ENCODE measurements at regions not wholly inside any gene's neighbourhood (a gene's known extent, or its start where the extent isn't known, plus 50 kb on each side); places are given as distances from the start of the nearest gene placed in this dataset.

DNA sequence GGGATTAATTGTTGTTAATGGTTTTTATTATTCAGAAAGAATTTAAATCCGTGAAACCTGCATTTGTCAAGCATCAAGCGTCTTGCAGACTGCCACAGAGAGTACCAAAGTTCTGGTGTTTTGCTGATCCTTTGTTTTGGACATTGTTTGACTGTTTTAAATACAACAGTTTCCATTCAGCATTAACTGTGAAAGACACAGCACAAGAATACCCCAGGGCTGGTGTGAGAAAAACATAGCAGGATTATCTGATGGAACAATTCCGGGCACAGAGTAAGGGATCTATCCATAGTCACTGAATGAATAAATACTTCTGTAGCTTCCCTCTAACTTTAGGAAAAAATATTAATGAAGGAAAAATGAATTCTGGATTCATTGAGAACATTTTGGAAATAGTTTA lies 202.3 kb downstream of the LTN1 start:
- DNase-seq (ENCODE audit: low read depth in 2 of 2, low spot score in 1 of 2) = no peak

DNA sequence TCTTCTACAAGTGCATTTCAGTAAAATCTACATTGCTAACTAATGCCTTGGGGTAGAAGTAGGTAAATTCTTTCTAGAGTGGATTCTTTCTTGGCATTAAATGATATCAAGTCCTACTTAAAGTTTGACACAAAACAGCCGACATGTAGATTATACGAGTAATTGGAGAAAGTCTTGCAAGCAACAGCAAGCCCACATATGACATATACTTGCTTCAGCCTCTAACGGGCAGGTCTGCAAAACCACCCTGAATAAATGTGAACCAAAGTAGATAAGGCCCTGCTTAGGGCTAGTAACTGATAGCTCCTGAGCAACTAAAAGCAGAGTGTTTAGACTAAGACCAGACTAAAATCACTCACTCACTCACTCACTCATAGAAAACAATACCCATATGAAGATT lies 203.2 kb downstream of the LTN1 start:
- no peak for DNase-seq (ENCODE audit: low read depth in 2 of 2, low spot score in 1 of 2)

DNA sequence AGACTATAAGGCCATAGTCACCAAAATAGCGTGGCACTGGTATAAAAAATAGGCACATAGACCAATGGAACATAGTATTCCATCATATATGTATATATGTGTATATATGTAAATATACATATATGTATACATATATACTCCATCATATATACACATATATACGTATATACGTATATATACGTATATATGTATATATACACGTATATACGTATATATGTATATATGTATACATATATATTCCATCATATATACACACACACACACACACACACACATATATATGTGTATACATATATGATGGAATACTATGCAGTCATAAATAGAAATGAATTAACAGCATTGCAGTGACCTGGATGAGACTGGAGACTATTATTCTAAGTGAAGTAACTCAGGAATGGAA lies 204.6 kb downstream of the LTN1 start:
- no peak for DNase-seq (ENCODE audit: low read depth in 2 of 2, low spot score in 1 of 2)

DNA sequence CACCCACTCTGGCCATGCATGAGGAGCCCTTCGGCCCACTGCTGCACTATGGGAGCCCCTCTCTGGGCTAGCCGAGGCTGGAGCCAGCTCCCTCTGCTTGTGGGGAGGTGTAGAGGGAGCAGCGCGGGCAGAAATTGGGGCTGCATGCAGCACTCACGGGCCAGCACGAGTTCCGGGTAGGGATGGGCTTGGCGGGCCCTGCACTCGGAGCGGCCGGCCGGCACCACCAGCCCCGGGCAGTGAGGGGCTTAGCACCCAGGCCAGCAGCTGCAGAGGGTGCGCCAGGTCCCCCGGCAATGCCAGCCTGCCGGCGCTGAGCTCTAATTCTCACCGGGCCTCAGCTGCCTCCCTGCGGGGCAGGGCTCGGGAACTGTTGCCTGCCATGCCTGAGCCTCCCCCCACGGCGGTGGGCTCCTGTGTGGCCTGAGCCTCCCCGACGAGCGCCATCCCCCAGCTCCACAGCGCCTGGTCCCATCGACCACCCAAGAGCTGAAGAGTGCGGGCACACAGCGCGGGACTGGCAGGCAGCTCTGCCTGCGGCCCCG lies 209.0 kb downstream of the LTN1 start:
- no peak for DNase-seq (ENCODE audit: low read depth in 2 of 2, low spot score in 1 of 2)

DNA sequence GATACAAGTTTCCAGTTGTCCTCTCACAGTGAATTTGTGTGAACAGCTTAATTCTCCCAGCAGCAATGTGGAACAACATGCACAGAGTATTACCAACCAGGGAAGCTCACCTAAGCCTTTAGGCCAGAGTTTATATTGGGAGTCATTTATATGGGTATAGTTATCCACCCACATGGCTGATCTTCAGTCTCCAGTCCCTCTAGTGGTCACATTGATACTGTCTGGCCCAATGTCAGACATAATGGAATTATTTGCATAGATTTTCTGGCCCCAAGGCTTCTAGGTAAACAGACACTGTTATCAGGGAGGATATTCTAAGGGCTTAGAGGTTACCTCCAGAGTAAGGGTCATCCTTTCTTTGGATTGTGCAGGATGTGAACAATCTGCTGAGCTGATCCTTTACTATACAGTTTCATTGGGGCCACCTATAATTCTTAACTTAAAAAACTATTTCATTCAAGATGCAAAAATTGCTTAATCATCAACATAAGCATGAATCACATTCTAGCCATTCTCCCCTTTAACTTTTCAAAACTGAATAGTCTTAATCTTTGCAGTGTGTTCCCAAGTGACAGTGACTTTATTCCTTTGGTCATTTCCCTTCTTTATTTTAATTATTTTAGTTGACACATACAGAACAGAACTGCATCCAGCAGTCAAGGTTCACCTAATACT lies 210.9 kb downstream of the LTN1 start:
- no peak for DNase-seq (ENCODE audit: low read depth in 2 of 2, low spot score in 1 of 2)

GRCh38 chr21:28779914-28780313 lies 212.8 kb downstream of the LTN1 start:
- no peak for DNase-seq (ENCODE audit: low read depth in 2 of 2, low spot score in 1 of 2)

DNA sequence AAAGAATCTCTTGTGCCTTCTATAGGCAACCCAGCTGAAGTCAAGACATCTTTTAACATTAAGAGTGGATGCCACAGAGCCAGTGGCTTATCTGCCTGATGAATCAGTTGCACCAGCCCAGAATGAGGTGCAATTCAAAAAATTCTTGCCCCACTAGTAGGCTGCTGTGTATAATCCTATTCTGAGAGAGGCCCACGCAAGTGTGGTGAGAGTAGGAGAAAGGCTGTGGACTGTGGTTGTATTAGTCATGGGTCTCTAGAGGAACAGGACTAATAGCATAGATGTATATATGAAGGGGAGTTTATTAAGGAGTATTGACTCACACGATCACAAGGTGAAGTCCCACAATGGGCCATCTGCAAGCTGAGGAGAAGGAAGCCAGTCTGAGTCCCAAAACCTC lies 216.4 kb downstream of the LTN1 start:
- no peak for DNase-seq (ENCODE audit: low read depth in 2 of 2, low spot score in 1 of 2)

GRCh38 chr21:28775071-28775470 lies 217.6 kb downstream of the LTN1 start:
- no peak for DNase-seq (ENCODE audit: low read depth in 2 of 2, low spot score in 1 of 2)

DNA sequence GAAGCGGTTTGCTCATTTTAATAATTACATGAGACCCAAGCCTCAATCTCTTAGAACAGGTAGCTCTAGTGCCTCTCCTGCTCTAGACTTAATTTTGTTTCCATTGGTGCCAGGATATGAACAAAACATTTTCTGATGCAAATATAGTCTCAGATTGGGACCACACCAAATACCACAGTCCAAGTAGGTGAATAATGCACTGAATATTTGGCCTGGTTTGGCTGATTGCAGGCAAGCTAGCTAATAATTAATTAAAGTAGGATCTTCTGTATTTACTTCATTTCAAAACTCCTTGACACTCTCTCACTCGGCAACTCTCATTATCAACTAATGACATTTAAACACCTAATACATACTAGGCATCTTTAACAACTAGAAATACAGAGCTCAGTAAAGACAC lies 219.6 kb downstream of the LTN1 start:
- no peak for DNase-seq (ENCODE audit: low read depth in 2 of 2, low spot score in 1 of 2)

DNA sequence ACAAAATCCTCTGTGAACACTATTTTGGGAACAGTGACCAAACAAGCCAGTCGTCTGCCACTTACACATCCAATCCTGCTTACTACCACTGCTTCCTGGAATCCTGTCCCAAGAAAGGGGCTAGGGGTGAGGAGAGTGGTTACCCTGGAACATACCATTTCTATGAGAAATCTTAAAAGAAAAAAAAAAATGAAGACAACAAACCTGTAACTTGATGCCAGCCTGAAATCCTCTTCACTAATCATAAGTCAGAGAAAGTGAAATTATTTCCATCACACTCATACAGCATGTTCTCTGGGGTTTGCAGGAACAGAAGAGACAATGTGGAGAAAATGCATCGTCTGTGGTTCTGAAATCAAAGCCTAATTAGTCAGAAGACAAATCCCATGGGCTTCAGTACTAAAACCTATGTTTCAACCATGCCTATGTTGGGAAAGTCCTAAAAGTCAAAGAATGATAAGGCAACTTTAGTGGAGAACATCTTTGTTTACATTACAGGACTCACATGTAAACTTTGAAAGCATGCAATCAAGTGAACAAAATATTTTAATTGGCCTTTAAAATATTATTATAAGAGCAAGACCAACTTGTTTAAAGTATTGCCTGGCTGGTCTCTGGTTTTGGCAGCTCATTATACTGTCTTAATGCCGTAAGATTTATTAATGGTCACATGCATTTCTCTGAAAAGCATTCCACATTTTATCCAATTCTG lies 220.7 kb downstream of the LTN1 start:
- no peak for DNase-seq (ENCODE audit: low read depth in 2 of 2, low spot score in 1 of 2)

DNA sequence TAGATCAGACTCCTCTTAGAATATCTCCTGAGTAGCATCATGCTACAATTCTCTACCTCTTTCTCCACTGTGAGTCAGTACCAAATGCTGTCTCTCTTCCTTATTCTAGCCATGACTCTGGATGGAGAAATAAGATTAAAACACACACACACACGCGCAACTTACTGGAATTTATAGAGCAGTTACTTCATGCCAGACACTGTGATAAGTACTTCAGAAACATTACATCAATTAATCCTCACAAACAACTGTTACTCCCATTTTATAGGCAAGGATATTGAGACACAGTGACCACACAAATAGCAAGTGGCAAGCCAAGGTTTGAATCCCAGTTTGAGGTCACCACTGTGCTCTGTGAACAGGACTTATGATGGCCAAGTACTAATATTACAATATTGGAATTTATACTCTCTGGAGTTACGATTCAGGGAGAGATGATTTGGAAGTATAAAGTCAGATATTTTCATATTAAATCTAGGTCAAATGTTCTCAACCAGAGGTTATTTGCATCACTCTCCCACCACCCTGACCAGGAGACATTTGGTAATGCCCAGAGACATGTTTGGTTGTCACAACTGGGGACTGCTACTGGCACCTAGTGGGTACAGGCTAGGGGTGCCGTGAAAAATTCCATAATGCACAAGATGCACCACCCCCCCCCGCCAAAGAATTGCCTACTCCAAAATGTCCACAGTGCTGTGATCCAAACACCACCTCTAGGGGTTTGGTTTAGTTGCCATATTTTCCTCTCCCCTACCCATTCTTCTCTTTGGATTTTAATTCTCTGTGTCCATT lies 221.6 kb downstream of the LTN1 start:
- no peak for DNase-seq (ENCODE audit: low read depth in 2 of 2, low spot score in 1 of 2)

DNA sequence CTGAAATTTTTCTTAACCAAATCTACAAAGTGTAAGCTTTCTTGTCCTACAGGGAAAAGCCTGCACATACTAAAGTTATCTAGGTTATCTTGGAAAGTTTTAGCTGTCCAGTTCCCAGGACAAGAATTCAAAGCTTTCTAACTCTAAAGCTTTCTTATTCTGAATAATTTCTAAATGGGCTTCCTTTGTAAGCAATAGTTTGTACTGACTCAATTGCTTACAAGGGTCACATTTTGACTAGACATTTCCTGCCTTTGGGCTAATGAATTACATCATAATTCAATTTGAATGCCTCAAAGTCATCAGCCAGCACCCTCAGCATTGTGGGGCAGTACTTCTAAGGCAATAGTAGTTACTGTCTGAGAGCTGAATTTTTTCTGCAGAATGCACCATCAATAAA lies 223.0 kb downstream of the LTN1 start:
- DNase-seq (ENCODE audit: low read depth in 2 of 2, low spot score in 1 of 2) = no peak

DNA sequence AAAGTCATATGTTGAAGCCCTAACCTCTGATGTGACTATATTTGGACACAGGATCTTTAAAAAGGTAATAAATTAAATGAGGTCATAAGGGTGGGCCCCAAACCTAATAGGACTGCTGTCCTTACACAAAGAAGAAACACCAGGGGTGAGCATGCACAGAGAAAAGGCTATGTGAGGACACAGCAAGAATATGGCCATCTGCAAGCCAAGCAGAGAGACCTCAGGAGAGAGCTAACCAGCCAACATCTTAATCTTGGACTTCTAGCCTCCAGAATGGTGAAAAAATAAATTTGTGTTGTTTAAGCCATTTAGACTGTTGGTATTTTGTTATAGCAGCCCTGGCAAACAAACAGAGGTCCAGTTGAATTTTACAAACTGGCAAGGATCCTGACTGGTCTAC lies 223.9 kb downstream of the LTN1 start:
- DNase-seq (ENCODE audit: low read depth in 2 of 2, low spot score in 1 of 2) = no peak

GRCh38 chr21:28767523-28767922 lies 225.2 kb downstream of the LTN1 start:
- no peak for DNase-seq (ENCODE audit: low read depth in 2 of 2, low spot score in 1 of 2)

DNA sequence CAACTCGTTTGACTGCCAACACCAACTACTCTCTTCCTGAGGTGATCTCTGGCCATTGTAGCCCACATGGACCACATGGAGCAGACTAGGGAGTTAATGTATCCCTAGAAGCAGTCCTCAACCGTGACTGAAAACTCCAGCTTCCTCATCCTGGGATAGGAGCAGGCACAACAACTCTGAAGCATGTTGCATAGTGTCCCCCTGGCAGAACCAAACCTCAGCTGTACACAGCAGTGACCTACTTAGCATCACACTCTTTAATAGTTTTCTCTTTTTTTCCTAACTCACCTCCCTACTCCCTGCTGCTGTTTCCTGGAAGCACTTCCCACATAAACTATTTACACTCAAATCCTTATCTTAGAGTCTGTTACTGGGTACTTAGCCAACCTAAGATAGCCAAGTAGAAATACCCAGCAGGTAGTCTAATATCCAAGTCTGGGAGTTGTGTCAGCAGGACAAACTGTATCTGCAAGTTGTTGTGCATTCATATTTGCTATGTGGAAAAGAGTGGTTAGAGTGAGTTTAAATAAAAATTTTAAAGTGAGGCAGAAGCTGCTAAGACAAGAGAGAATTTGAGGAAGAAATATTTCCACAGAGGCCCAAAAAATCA lies 228.8 kb downstream of the LTN1 start:
- DNase-seq (ENCODE audit: low read depth in 2 of 2, low spot score in 1 of 2) = no peak

- DNase-seq (ENCODE audit: low read depth in 2 of 2, low spot score in 1 of 2) = no peak
These were observed 230.3 kb downstream of the LTN1 start for GRCh38 chr21:28762357-28762735.

- DNase-seq (ENCODE audit: low read depth in 2 of 2, low spot score in 1 of 2) = no peak
These were observed 230.9 kb downstream of the LTN1 start for GRCh38 chr21:28761674-28762356.

DNA sequence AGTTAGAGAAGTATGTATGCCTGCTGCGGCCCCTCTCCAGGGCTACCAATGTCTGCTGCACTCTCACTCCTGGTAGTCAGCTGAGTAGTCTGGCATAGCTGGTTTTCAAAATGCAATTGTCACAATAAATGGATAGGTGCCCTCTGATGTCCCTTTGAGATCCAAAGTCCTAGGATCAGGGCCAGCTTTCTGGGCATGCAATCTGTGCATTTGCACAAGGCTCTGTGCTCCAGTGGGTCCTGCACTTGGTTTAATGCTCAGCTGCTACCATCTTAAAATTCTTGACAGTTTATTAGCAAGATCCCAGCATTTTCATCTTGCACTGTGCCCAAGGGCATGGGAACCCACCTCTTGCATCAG lies 233.8 kb downstream of the LTN1 start:
- no peak for DNase-seq (ENCODE audit: low read depth in 2 of 2, low spot score in 1 of 2)

DNA sequence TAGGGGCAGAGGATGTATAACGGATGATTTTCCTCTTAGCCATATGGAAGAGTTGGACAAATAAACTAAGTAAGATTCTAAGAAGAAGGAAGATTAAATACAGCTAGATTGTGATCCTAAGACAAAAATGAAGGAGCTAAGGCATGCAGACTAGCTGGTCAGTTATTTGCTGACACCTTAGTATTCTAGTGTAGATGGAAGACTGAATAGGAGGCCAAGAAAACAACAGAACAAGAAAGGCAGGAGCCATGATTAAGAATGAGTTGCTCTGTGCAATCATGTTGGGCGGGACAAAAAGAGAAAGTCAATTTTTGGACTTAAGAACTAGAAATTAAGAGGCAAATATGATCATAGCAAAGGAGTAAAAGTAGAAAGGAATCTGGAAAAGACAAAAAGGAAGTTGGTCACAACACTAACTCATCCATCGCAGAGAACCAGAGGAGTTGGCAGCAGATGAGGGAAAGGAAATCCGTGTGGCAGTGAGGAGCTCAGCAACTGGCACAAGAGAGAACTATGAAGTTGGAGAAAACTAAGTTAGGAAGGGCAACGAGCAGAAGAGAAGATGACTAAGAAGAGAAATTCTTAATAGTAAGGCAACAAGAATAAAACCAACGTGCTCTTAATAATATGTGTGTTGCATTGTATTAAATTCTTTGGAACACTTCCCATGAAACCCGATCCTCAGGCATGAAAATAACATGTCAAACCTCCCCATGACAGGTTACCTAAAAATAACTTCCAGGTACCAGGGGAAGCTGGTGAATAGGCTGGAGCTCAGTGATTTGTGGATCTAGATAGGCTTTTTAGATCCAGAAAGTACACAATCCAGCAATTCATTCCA lies 234.4 kb downstream of the LTN1 start:
- no peak for DNase-seq (ENCODE audit: low read depth in 2 of 2, low spot score in 1 of 2)

- no peak for DNase-seq (ENCODE audit: low read depth in 2 of 2, low spot score in 1 of 2)
These were observed 237.8 kb downstream of the LTN1 start for GRCh38 chr21:28754862-28755261.
